Smooth muscle cell (in vitro differentiated cells): ENCODE measurements at regions not wholly inside any gene's neighbourhood (a gene's known extent, or its start where the extent isn't known, plus 50 kb on each side); places are given as distances from the start of the nearest gene placed in this dataset.

ENCODE experiments used
- DNase-seq: peaks from one replicate; lab custom pipeline; 2025; ENCODE audit not compliant: unreplicated experiment; lab: John Stamatoyannopoulos, UW
- H2AFZ ChIP-seq: fragments of 200-600 bp; sonication (generic); 2 replicates; pipeline ENCODE4 v1.6.0; 2016; ENCODE audit warnings: antibody characterized with exemption, low read depth, mild to moderate bottlenecking
- H3F3A ChIP-seq: fragments of 200-600 bp; sonication (generic); 2 replicates; pipeline ENCODE4 v1.6.0; 2017; ENCODE audit warnings: antibody characterized with exemption, low read depth
- H3K27ac ChIP-seq: fragments of 200-600 bp; sonication (generic); 2 replicates; pipeline ENCODE4 v1.5.1; 2016; ENCODE audit warnings: low read depth, mild to moderate bottlenecking
- H3K27me3 ChIP-seq: fragments of 200-600 bp; sonication (generic); 2 replicates; pipeline ENCODE4 v1.6.1; 2016; ENCODE audit warnings: low read depth, mild to moderate bottlenecking
- H3K36me3 ChIP-seq: fragments of 200-600 bp; sonication (generic); 2 replicates; pipeline ENCODE4 v1.5.1; 2016; ENCODE audit warnings: low read depth
- H3K4me1 ChIP-seq: fragments of 200-600 bp; sonication (generic); 2 replicates; pipeline ENCODE4 v1.5.1; 2016; ENCODE audit warnings: low read depth
- H3K4me2 ChIP-seq: fragments of 200-600 bp; sonication (generic); 2 replicates; pipeline ENCODE4 v1.6.0; 2016; ENCODE audit warnings: mild to moderate bottlenecking
- H3K4me3 ChIP-seq: fragments of 200-600 bp; sonication (generic); 2 replicates; pipeline ENCODE4 v1.5.1; 2016; ENCODE audit warnings: mild to moderate bottlenecking
- H3K79me2 ChIP-seq: fragments of 200-600 bp; sonication (generic); 2 replicates; pipeline ENCODE4 v1.6.0; 2016; ENCODE audit warnings: low read depth, mild to moderate bottlenecking
- H3K9ac ChIP-seq: fragments of 200-600 bp; sonication (generic); 2 replicates; pipeline ENCODE4 v1.6.0; 2016; ENCODE audit warnings: low read depth
- H3K9me3 ChIP-seq: fragments of 200-600 bp; sonication (generic); replicated peaks from 2 replicates; pipeline ENCODE4 v1.5.1; 2016; ENCODE audit warnings: low read depth
- H4K20me1 ChIP-seq: fragments of 200-600 bp; sonication (generic); 2 replicates; pipeline ENCODE4 v1.6.0; 2016; ENCODE audit warnings: low read depth
- CTCF ChIP-seq: fragments of 200-600 bp; sonication (generic); IDR thresholded peaks from 2 replicates; pipeline ENCODE4 v1.5.1; 2017; ENCODE audit warnings: borderline replicate concordance, mild to moderate bottlenecking, antibody characterized with exemption; ENCODE audit not compliant: insufficient read depth, poor library complexity, severe bottlenecking
- WGBS: methylation state at CpG from one replicate; pipeline ENCODE4 v1.1.7; 2016; ENCODE audit warnings: low lambda C conversion rate; 5-methylcytosine and 5-hydroxymethylcytosine counted together

GRCh38 chr4:16289897-16290554, 63.8 kb upstream of the TAPT1 start:
- Histone ChIP-seq H3K4me3 (peak overlapping the region; percentile 19), H2AFZ (peak overlapping the region; percentile 78), H3F3A (no peaks in the 10 kb centered on the region), H4K20me1 (no peaks in the 10 kb centered on the region), H3K9me3 (no peaks in the 10 kb centered on the region), H3K4me2 (peak overlapping the region; percentile 69), H3K79me2 (no peaks in the 10 kb centered on the region), H3K9ac (no peak overlapping the region), H3K4me1 (no peaks in the 10 kb centered on the region), H3K27me3 (no peaks in the 10 kb centered on the region), H3K36me3 (no peaks in the 10 kb centered on the region), H3K27ac (no peak overlapping the region)
- WGBS = 24% methylated on average over 4 of the region's 4 CpGs
- no peak for DNase-seq
- peak; percentile 69 for TF ChIP-seq CTCF

GRCh38 chr4:16284050-16284449, 57.8 kb upstream of the TAPT1 start:
- Histone ChIP-seq H3K9ac (no peak overlapping the region), H3K27me3 (no peaks in the 10 kb centered on the region), H3K36me3 (no peaks in the 10 kb centered on the region), H4K20me1 (no peaks in the 10 kb centered on the region), H3K4me3 (no peak overlapping the region), H3K27ac (no peak overlapping the region), H3K79me2 (no peaks in the 10 kb centered on the region), H3K4me2 (no peak overlapping the region), H3K9me3 (no peaks in the 10 kb centered on the region), H3F3A (no peaks in the 10 kb centered on the region), H3K4me1 (no peaks in the 10 kb centered on the region), H2AFZ (no peak overlapping the region)
- 78% methylated on average over 3 of the region's 3 CpGs for WGBS
- DNase-seq = no peak
- no peak for TF ChIP-seq CTCF

GRCh38 chr4:16278178-16278577, 51.9 kb upstream of the TAPT1 start:
- peak; percentile 22 for TF ChIP-seq CTCF
- 82% methylated on average over 1 of the region's 1 CpG for WGBS

More at GRCh38 chr4:16278178-16278577, 51.9 kb upstream of the TAPT1 start:
- no peaks in the 10 kb centered on the region for H3F3A ChIP-seq
- H3K9me3 ChIP-seq = no peaks in the 10 kb centered on the region
- no peak overlapping the region for H3K4me2 ChIP-seq
- H3K79me2 ChIP-seq = no peaks in the 10 kb centered on the region
- H3K4me3 ChIP-seq = no peak overlapping the region
- no peaks in the 10 kb centered on the region for H4K20me1 ChIP-seq
- no peak for DNase-seq
- no peaks in the 10 kb centered on the region for H3K36me3 ChIP-seq
- no peak overlapping the region for H3K27ac ChIP-seq
- H3K9ac ChIP-seq = no peak overlapping the region
- H2AFZ ChIP-seq = no peak overlapping the region
- H3K4me1 ChIP-seq = no peaks in the 10 kb centered on the region
- no peaks in the 10 kb centered on the region for H3K27me3 ChIP-seq
